Activated CD4-positive, alpha-beta T cell treated with anti-CD3 and anti-CD28 coated beads, Interleukin-2, Interleukin-6, amounts not matched to agents 100 ng/mL and 50 ng/mL, durations not matched to agents 16 hours and 8 hours (primary cell): ENCODE measurements at regions not wholly inside any gene's neighbourhood (a gene's known extent, or its start where the extent isn't known, plus 50 kb on each side); places are given as distances from the start of the nearest gene placed in this dataset.
A peak's percentile ranks its signal among the peaks of the same experiment; 100 is the strongest.

ENCODE experiments used
- DNase-seq: peaks from one replicate; pipeline ENCODE4 v3.0.0-alpha.2; 2020

- no peak for DNase-seq
These were observed 65.7 kb downstream of the IL21 start for GRCh38 chr4:122555216-122555615.

DNA sequence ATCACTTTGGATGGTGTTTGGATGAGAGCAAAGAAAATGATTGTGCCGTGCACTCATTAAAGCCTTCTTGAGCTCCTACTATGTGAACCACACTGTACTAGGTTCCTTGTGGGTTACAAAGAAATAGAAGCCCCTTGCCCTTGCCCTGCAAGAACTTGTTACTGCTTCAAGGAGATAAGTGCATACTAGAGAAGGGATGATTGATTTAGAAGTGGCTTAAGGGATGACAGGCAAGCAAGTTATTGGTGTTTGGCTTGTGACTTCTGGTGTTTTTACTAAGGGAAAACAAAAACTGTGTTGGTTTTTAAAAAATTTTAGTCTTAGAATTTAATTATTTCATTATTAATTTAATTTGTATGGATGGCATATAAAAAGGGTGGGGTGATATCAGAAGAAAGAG, 67.4 kb downstream of the IL21 start:
- no peak for DNase-seq

- peak; percentile 23 for DNase-seq
These were observed 68.0 kb downstream of the IL21 start for GRCh38 chr4:122552898-122553297.

DNA sequence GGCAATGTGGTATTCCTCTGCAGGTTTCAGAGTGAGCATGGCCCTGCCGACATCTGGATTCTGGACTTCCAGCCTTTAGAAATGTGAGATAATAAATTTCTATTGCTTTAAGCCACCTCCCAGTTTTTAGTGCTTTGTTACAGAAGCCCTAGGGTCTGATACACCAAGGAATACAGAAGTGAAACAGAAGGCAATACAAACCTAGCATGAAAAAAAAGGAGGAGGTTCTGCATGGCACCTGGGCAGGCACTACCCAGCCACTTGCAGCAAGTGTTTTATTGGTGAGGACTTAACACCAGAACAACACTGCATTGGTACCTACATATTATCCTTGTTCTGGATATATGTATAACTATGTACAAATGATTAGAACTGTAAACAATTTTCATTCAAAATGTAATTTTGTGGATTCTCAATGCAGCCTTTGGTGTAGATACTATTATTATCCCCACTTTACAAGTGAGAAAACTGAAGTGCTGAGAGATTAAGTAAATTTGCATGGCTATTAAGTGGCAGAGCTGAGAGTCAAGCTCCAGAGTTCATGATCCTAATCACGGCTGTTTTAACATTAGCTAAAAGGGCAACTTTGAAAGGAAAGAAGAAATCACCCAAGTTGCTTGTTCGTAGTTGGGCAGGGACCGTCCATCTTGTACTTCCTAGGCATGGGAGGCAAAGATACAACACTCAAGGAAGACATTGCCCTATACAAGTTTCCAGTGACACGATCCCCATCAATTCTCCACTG, 71.8 kb downstream of the IL21 start:
- DNase-seq = no peak

GRCh38 chr4:122548452-122548851, 72.4 kb downstream of the IL21 start:
- DNase-seq = peak; percentile 41

DNA sequence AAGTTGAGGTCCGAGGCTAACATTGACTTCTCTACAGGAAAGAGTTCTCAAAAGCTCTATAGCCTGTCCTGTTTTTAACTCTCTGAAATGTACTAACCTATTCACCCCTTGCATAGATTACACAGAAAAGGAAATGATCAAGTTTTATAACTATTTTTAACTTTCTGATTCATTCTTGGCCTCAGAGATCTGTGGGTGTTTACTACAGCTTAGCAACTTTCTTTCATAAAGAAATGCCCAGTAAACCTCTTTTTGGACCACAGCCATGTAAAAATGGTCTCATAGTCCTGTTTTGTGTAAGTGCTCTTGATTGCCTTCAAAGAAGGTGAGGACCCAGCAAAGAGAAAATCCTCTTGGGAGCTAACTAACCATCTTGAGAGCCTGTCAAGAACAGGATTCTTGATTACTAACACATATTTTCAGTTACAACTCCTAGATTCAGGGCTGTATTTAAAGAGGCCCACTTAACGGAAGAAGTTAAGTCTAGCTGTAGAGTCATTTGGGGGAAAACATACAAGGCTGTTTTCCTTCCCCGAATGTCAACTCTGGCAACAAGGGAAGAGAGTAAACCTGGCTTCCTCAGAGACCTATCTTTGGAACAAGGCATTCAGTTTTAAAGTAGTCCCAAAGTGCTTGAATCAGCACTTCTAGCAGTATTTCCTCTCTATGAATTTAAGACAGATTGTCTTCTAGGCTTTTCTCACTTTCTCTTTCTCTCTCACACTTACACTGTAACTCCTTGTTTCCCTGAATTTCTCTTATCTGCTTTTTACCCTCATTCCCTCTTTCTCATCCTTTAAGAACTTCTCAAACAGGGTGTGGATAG, 78.2 kb downstream of the IL21 start:
- peak; percentile 64 for DNase-seq

DNA sequence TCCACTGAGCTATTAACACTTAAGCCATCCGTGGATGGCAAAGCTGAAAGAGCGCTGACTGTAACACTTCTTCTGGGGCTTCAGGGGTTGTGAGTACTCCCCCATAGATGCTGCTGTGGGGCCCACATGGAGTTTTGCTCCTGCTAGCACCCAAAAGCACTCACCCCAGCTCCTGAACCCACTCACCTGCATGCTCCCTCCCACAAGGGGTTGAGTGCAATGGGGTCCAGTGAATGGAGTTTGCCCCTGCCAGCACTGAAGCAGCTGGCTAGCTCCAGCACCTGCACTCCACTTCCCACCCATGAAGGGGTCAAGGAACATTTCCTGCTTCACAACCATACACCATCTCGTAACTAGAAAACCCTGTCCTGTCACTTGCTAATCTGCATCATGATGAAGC, 78.9 kb downstream of the IL21 start:
- no peak for DNase-seq

- DNase-seq = no peak
These were observed 80.0 kb downstream of the IL21 start for GRCh38 chr4:122540838-122541237.

- peak; percentile 70 for DNase-seq
These were observed 80.9 kb downstream of the IL21 start for GRCh38 chr4:122539861-122540465.

GRCh38 chr4:122537388-122538135, 81.0 kb upstream of the IL2 start:
- no peak for DNase-seq

- DNase-seq = no peak
These were observed 79.5 kb upstream of the IL2 start for GRCh38 chr4:122536001-122536400.

- DNase-seq = no peak
These were observed 78.3 kb upstream of the IL2 start for GRCh38 chr4:122534776-122535175.

DNA sequence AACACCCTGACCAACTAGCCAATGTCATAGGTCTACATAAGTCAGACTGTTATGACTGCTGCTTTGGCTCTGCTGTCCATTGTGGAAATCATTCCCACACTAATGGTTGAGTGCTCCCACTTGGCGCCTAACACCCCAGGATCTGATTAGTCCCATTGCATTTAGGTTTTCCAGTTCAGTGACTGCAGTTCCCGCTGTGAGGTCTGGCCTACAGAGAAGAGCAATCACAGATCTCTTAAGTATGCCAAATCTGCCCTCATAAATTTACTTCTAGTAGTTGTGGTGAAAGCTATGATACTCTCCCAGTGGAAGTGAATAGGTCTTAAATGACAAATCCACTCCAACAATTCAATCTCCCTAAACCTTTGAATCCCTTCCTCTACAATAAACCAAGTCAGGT, 77.3 kb upstream of the IL2 start:
- DNase-seq = no peak

- DNase-seq = no peak
These were observed 76.2 kb upstream of the IL2 start for GRCh38 chr4:122532766-122533165.

GRCh38 chr4:122531514-122531913, 75.0 kb upstream of the IL2 start:
- DNase-seq = no peak

DNA sequence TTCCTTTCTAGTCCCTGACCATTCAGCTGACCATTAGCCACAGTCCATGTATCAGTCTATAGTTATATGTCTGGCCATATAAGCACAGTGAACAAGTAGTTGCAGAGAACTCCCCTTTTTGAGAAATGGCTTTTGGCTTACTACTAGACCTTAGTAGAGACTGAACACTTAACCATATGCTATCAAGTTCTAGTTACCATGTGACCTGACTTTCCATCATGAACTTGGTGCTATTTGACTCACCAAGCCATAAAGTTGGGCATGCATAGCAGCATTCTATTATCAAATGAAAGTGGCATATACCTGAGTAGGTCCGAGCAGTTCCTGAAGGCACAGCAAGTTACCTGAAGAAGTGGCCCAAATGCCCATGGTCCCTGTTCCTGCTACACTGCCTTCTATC, 74.5 kb upstream of the IL2 start:
- DNase-seq = no peak

- no peak for DNase-seq
These were observed 72.4 kb upstream of the IL2 start for GRCh38 chr4:122528879-122529278.

DNA sequence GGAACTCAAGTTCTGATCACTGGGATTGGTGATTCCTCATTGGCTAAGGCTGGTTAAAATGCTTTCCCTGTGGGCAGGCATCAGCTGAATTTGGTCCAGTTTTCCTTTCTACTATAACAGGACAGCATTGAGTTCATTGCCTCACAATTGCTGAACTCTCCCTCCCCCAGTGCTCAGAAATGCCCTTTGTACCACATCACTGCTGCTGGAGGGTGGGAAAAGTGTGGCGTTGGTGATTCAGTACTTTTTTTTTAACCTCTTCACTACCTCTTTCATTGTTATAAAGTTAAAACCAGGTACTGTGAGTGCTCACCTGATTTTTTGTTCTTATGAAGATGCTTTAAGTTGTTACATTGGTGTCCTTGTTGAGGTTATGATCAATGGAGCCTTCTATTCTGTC, 69.3 kb upstream of the IL2 start:
- no peak for DNase-seq

DNA sequence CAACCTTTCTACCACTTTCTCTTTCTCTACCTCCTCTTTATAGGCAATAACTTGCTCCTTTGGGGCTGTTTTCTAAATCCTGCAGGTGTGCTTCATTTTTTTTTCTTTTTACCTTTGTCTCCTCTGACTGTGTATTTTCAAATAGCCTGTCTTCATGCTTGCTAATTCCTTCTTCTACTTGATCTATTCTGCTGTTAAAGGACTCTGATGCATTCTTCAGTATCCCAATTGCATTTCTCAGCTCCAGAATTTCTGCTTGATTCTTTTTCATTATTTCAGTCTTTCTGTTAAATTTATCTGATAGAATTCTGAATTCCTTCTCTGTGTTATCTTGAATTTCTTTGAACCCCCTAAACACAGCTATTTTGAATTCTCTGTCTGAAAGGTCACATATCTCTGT, 67.7 kb upstream of the IL2 start:
- DNase-seq = no peak

GRCh38 chr4:122522944-122523343, 66.4 kb upstream of the IL2 start:
- no peak for DNase-seq

DNA sequence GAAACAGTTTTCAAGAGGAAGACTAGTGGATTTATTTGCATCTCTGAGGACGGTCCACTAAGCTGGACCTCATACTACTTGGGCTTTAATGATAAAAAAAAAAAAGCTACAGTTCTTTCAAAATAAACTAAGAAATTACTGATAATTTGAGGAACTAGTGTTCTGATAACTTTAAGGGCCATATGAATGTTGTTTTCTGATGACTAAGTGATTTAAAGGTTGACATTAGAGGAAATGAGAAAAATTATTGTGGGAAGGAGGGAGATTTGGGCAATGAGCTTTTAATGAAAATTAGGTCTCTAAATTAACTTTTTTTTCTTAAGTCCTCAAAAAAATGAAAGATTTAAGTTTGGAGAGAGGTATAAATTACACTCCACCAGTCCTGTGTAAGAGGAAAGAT, 60.8 kb upstream of the IL2 start:
- no peak for DNase-seq

GRCh38 chr4:122516376-122516775, 59.9 kb upstream of the IL2 start:
- no peak for DNase-seq

DNA sequence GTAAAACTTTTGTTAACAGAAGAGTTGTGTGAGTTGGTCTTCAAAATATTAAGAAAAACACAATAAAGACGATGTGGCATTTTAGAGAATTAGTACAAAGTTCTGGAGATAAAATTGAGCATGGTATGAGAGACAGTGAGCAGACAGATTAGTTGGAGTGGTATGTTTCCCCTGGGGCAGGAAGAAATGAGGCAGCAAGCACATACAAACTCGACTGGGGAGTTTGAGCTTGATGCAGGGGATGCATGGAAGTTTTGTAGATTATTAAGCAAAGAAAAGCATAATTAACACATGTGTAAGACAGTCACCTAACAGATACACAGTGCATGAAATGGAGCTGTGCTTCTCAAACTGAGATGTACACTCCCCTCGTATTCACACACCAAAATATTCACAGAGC, 58.1 kb upstream of the IL2 start:
- DNase-seq = no peak
